ENCODE measurements at regions not wholly inside any gene's neighbourhood (a gene's known extent, or its start where the extent isn't known, plus 50 kb on each side); places are given as distances from the start of the nearest gene placed in this dataset.

- H3K4me3 ChIP-seq (replicated peaks; ENCODE audit: low read depth, low read length): no peak overlapping the region
- TF ChIP-seq CTCF (IDR thresholded peaks at IDR 0.05; ENCODE audit: low read length, missing control alignments): no peak
- DNase-seq (ENCODE audit: low read depth): no peak
Observed at GRCh38 chr14:84543859-84544258, 986.1 kb upstream of the FLRT2 start.

- no peak for TF ChIP-seq CTCF (IDR thresholded peaks at IDR 0.05; ENCODE audit: low read length, missing control alignments)
Observed at GRCh38 chr14:84544486-84545131, 985.3 kb upstream of the FLRT2 start.

GRCh38 chr14:84546236-84546635 is 983.7 kb upstream of the FLRT2 start:
- no peak for DNase-seq (ENCODE audit: low read depth)
- no peak for TF ChIP-seq CTCF (IDR thresholded peaks at IDR 0.05; ENCODE audit: low read length, missing control alignments)
- H3K4me3 ChIP-seq (replicated peaks; ENCODE audit: low read depth, low read length): no peak overlapping the region

More at GRCh38 chr14:84544486-84545131, 985.3 kb upstream of the FLRT2 start:
- no peak overlapping the region for H3K4me3 ChIP-seq (replicated peaks; ENCODE audit: low read depth, low read length)
- no peak for DNase-seq (ENCODE audit: low read depth)

GRCh38 chr14:84554136-84554535 is 975.8 kb upstream of the FLRT2 start:
- no peak for TF ChIP-seq CTCF (IDR thresholded peaks at IDR 0.05; ENCODE audit: low read length, missing control alignments)
- no peak overlapping the region for H3K4me3 ChIP-seq (replicated peaks; ENCODE audit: low read depth, low read length)
- no peak for DNase-seq (ENCODE audit: low read depth)

GRCh38 chr14:84555493-84555892 is 974.5 kb upstream of the FLRT2 start:
- DNase-seq (ENCODE audit: low read depth): no peak
- TF ChIP-seq CTCF (IDR thresholded peaks at IDR 0.05; ENCODE audit: low read length, missing control alignments): no peak
- no peak overlapping the region for H3K4me3 ChIP-seq (replicated peaks; ENCODE audit: low read depth, low read length)

GRCh38 chr14:84566109-84566508 is 963.8 kb upstream of the FLRT2 start:
- TF ChIP-seq CTCF (IDR thresholded peaks at IDR 0.05; ENCODE audit: low read length, missing control alignments): no peak

GRCh38 chr14:84575681-84576080 is 954.3 kb upstream of the FLRT2 start:
- DNase-seq (ENCODE audit: low read depth): no peak
- H3K4me3 ChIP-seq (replicated peaks; ENCODE audit: low read depth, low read length): no peak overlapping the region
- TF ChIP-seq CTCF (IDR thresholded peaks at IDR 0.05; ENCODE audit: low read length, missing control alignments): no peak

More at GRCh38 chr14:84566109-84566508, 963.8 kb upstream of the FLRT2 start:
- no peak for DNase-seq (ENCODE audit: low read depth)
- H3K4me3 ChIP-seq (replicated peaks; ENCODE audit: low read depth, low read length): no peak overlapping the region

Data from fibroblast of pulmonary artery (primary cell).